SK-N-SH (cell line): ENCODE measurements at regions not wholly inside any gene's neighbourhood (a gene's known extent, or its start where the extent isn't known, plus 50 kb on each side); places are given as distances from the start of the nearest gene placed in this dataset.

ENCODE experiments used
- CTCF ChIA-PET: fragments of 300-600, 350-600 bp; formaldehyde crosslinking; extraction: SDS; loops from one replicate; lab custom pipeline; 2021; lab: Yijun Ruan, JAX
- POLR2A ChIA-PET: fragments of 350-600 bp; sonication (Branson Sonifier 250); formaldehyde crosslinking; extraction: SDS; loops from one replicate; lab custom pipeline; 2020; ENCODE audit warnings: antibody characterized with exemption, inconsistent platforms; lab: Yijun Ruan, JAX
- DNase-seq: peaks from one replicate; pipeline ENCODE4 v3.0.0; 2012
- H2AFZ ChIP-seq: fragments of 200-600 bp; sonication (generic); 2 replicates; pipeline ENCODE4 v1.8.1; 2016; ENCODE audit warnings: antibody characterized with exemption, mild to moderate bottlenecking, low read depth
- H3F3A ChIP-seq: fragments of 200-600 bp; sonication (generic); replicated peaks from 2 replicates; pipeline ENCODE3; 2016; ENCODE audit warnings: antibody characterized with exemption, mild to moderate bottlenecking; ENCODE audit not compliant: insufficient read depth
- H3K27ac ChIP-seq, 2 experiments: fragments of 200-500 bp in 1 of 2; fragments of 200-600 bp in 1 of 2; sonication (Bioruptor generic) in 1 of 2; sonication (generic), shearing (Covaris generic) in 1 of 2; 2 replicates each; pipeline versions ENCODE4 v1.5.1 to v1.6.1; 2014 to 2016; ENCODE audit warnings: low read depth in 2 of 2, inconsistent platforms in 1 of 2, low read length in 1 of 2, mild to moderate bottlenecking in 1 of 2, mixed read lengths in 1 of 2
- H3K27me3 ChIP-seq: fragments of 200-600 bp; sonication (generic), shearing (Covaris generic); 2 replicates; pipeline ENCODE4 v1.6.1; 2016; ENCODE audit warnings: mixed run types; ENCODE audit not compliant: insufficient read depth
- H3K36me3 ChIP-seq, 2 experiments: fragments of 200-500 bp in 1 of 2; fragments of 200-600 bp in 1 of 2; sonication (Bioruptor generic) in 1 of 2; sonication (generic) in 1 of 2; replicated peaks in 1 of 2; 2 replicates each; pipeline versions ENCODE3 to v1.5.1; 2014 to 2016; ENCODE audit warnings: low read length in 1 of 2, mild to moderate bottlenecking in 1 of 2; ENCODE audit not compliant: insufficient read depth in 2 of 2, control insufficient read depth in 1 of 2
- H3K4me1 ChIP-seq, 2 experiments: fragments of 200-500 bp in 1 of 2; fragments of 200-600 bp in 1 of 2; sonication (Bioruptor generic) in 1 of 2; sonication (generic), shearing (Covaris generic) in 1 of 2; 2 replicates each; pipeline versions ENCODE4 v1.5.1 to v1.6.1; 2014 to 2016; ENCODE audit warnings: low read depth in 1 of 2, low read length in 1 of 2, mixed run types in 1 of 2; ENCODE audit not compliant: insufficient read depth in 2 of 2, control insufficient read depth in 1 of 2
- H3K4me2 ChIP-seq: fragments of 200-600 bp; sonication (generic), shearing (Covaris generic); 2 replicates; pipeline ENCODE4 v1.6.1; 2017; ENCODE audit warnings: mixed run types
- H3K4me3 ChIP-seq, 2 experiments: fragments of 200-500 bp in 1 of 2; fragments of 200-600 bp in 1 of 2; sonication (Bioruptor generic) in 1 of 2; sonication (generic), shearing (Covaris generic) in 1 of 2; 2 replicates each; pipeline versions ENCODE4 v1.5.1 to v1.8.1; 2014 to 2016; ENCODE audit warnings: low read depth in 2 of 2, inconsistent platforms in 1 of 2, low read length in 1 of 2, mild to moderate bottlenecking in 1 of 2, mixed read lengths in 1 of 2, moderate library complexity in 1 of 2
- H3K79me2 ChIP-seq: fragments of 200-600 bp; sonication (generic); 2 replicates; pipeline ENCODE4 v1.8.1; 2017; ENCODE audit warnings: mild to moderate bottlenecking; ENCODE audit not compliant: insufficient read depth
- H3K9ac ChIP-seq: fragments of 200-600 bp; sonication (generic); 2 replicates; pipeline ENCODE4 v1.6.1; 2017; ENCODE audit warnings: mixed run types
- H3K9me2 ChIP-seq: fragments of 200-600 bp; sonication (generic); 2 replicates; pipeline ENCODE4 v1.6.1; 2017; ENCODE audit warnings: mixed run types
- H3K9me3 ChIP-seq: fragments of 200-600 bp; sonication (generic); 2 replicates; pipeline ENCODE4 v1.6.1; 2017; ENCODE audit warnings: mixed run types, mild to moderate bottlenecking, moderate library complexity
- H4K20me1 ChIP-seq: fragments of 200-600 bp; sonication (generic); 2 replicates; pipeline ENCODE4 v1.6.1; 2017; ENCODE audit warnings: mild to moderate bottlenecking, mixed run types; ENCODE audit not compliant: insufficient read depth
- CHD2 ChIP-seq: fragments of 150-350 bp; IDR thresholded peaks from 2 replicates; pipeline ENCODE4 v1.6.1; 2018; ENCODE audit warnings: low read length; ENCODE audit not compliant: partially characterized antibody
- CTCF ChIP-seq: fragments of 200-600 bp; sonication (generic); IDR thresholded peaks from 2 replicates; pipeline ENCODE4 v1.6.1; 2017; ENCODE audit warnings: antibody characterized with exemption, mild to moderate bottlenecking, moderate library complexity
- EZH2phosphoT487 ChIP-seq: fragments of 200-600 bp; sonication (generic); IDR thresholded peaks from 2 replicates; pipeline ENCODE4 v1.6.1; 2017; ENCODE audit warnings: low read depth, mixed run types, mild to moderate bottlenecking, antibody characterized with exemption, moderate library complexity, borderline replicate concordance
- FOSL2 ChIP-seq: IDR thresholded peaks from 2 replicates; pipeline ENCODE4 v1.4.0; 2012; ENCODE audit warnings: low read depth, mild to moderate bottlenecking, moderate library complexity, borderline replicate concordance
- FOXJ3 ChIP-seq: sonication (generic); formaldehyde crosslinking; IDR thresholded peaks from 2 replicates; pipeline ENCODE4 v1.5.1; 2020; ENCODE audit warnings: mild to moderate bottlenecking, missing genetic modification reagents
- GABPA ChIP-seq: IDR thresholded peaks from 2 replicates; pipeline ENCODE4 v1.4.0; 2012; ENCODE audit warnings: low read depth, mild to moderate bottlenecking
- IRF3 ChIP-seq: fragments of 150-350 bp; IDR thresholded peaks from 2 replicates; pipeline ENCODE4 v1.6.1; 2016; ENCODE audit warnings: mild to moderate bottlenecking, low read depth, low read length
- JUND ChIP-seq: IDR thresholded peaks from 2 replicates; pipeline ENCODE4 v1.4.0; 2012
- MAX ChIP-seq: IDR thresholded peaks from 2 replicates; pipeline ENCODE4 v1.4.0; 2012; ENCODE audit warnings: low read depth
- MXI1 ChIP-seq: IDR thresholded peaks from 2 replicates; pipeline ENCODE4 v1.6.1; 2012; ENCODE audit warnings: mild to moderate bottlenecking, low read depth, low read length, improper control_type of control experiment
- POLR2AphosphoS5 ChIP-seq: IDR thresholded peaks from 2 replicates; pipeline ENCODE4 v1.6.1; 2012; ENCODE audit warnings: low read depth, low read length
- RFX5 ChIP-seq: IDR thresholded peaks from 2 replicates; pipeline ENCODE4 v1.6.1; 2012; ENCODE audit warnings: mild to moderate bottlenecking, improper control_type of control experiment, low read length
- TCF12 ChIP-seq: IDR thresholded peaks from 2 replicates; pipeline ENCODE4 v1.4.0; 2012
- USF1 ChIP-seq: IDR thresholded peaks from 2 replicates; pipeline ENCODE4 v1.4.0; 2012; ENCODE audit warnings: low read depth, borderline replicate concordance
- YY1 ChIP-seq: IDR thresholded peaks from 2 replicates; pipeline ENCODE4 v1.4.0; 2012; ENCODE audit warnings: low read depth, mild to moderate bottlenecking
- ZBTB33 ChIP-seq: IDR thresholded peaks from 2 replicates; pipeline ENCODE4 v1.4.0; 2012; ENCODE audit warnings: low read depth, borderline replicate concordance
- WGBS: methylation state at CpG from one replicate; pipeline ENCODE4 v1.1.6; 2017; ENCODE audit warnings: low lambda C conversion rate; 5-methylcytosine and 5-hydroxymethylcytosine counted together

GRCh38 chr19:46915386-46915785, 54.6 kb downstream of the ARHGAP35 start:
- TF ChIP-seq POLR2AphosphoS5 (no peak), USF1 (no peak), CTCF (no peak), TCF12 (no peak), RFX5 (no peak), JUND (no peak), EZH2phosphoT487 (no peak), FOXJ3 (CRISPR knock-in tag) (no peak), CHD2 (no peak), MXI1 (no peak), MAX (no peak), FOSL2 (no peak), YY1 (no peak), ZBTB33 (no peak), GABPA (no peak), IRF3 (no peak)
- no peak for DNase-seq
- Histone ChIP-seq H3K9me3 (no peaks in the 10 kb centered on the region), H3K36me3 (peaks cover 18 to 23% of the 10 kb centered on the region in 2 experiments), H3K9ac (no peak overlapping the region), H3K9me2 (no peaks in the 10 kb centered on the region), H3K27ac (no peak overlapping the region), H3K4me1 (peaks cover 8 to 15% of the 10 kb centered on the region in 2 experiments; a peak in 3 of 4 replicates), H3F3A (peaks cover 31% of the 10 kb centered on the region), H3K27me3 (no peaks in the 10 kb centered on the region), H2AFZ (no peak overlapping the region), H4K20me1 (peaks cover 91% of the 10 kb centered on the region), H3K79me2 (peaks cover 100% of the 10 kb centered on the region), H3K4me3 (no peak overlapping the region), H3K4me2 (no peak overlapping the region)
- ChIA-PET POLR2A (no interaction called here), CTCF (interaction anchor here (0.6 kb wide), 1 partner anchor 27 kb away, joined by 3 read pairs; no protein-coding TSS in a partner anchor)
- 83% methylated on average over 2 of the region's 2 CpGs for WGBS
